SK-N-MC (cell line): ENCODE measurements at regions not wholly inside any gene's neighbourhood (a gene's known extent, or its start where the extent isn't known, plus 50 kb on each side); places are given as distances from the start of the nearest gene placed in this dataset.

Source experiments
- EZH2 ChIP-seq: fragments of 200-600 bp; sonication (generic); IDR thresholded peaks from one replicate; pipeline ENCODE4 v1.6.1; 2017; ENCODE audit warnings: antibody characterized with exemption
- FOXP2 ChIP-seq: optimal IDR thresholded peaks from 2 replicates; pipeline ENCODE3; 2011; ENCODE audit warnings: mild to moderate bottlenecking, moderate library complexity; ENCODE audit not compliant: insufficient read depth; ENCODE audit errors: extremely low read length, control extremely low read depth
- POLR2AphosphoS5 ChIP-seq: IDR thresholded peaks from 2 replicates; pipeline ENCODE4 v1.6.1; 2012; ENCODE audit warnings: mild to moderate bottlenecking, low read depth, low read length, borderline replicate concordance

GRCh38 chr12:105640761-105641160 lies 310.3 kb downstream of the C12orf75 start:
- TF ChIP-seq EZH2 = no peak
- no peak for TF ChIP-seq POLR2AphosphoS5
- no peak for TF ChIP-seq FOXP2
